Astrocyte of the cerebellum (primary cell): ENCODE measurements at regions not wholly inside any gene's neighbourhood (a gene's known extent, or its start where the extent isn't known, plus 50 kb on each side); places are given as distances from the start of the nearest gene placed in this dataset.
"Not testable (repeated sequence)": the region's sequence is repeated elsewhere in the genome, so short reads cannot be mapped to it uniquely, and the experiment has no call there.

Source experiments
- DNase-seq: peaks from one replicate; pipeline ENCODE4 v3.0.0-alpha.2; 2011; ENCODE audit warnings: low read depth
- H3K4me3 ChIP-seq: 2 replicates; pipeline ENCODE4 v1.5.1; 2011; ENCODE audit warnings: mild to moderate bottlenecking, low read depth, low read length, moderate library complexity
- in situ Hi-C: cut with HindIII; loops from 2 replicates; pipeline ENCODE4 v1.10.0; 2017; ENCODE audit warnings: low sequenced_read_pairs
- TF ChIP-seq, protein P1 (sequence below): IDR thresholded peaks from 2 replicates; pipeline ENCODE4 v1.5.1; 2012; ENCODE audit warnings: low read length, low read depth, moderate library complexity, mild to moderate bottlenecking; ENCODE audit errors: missing control alignments

DNA sequence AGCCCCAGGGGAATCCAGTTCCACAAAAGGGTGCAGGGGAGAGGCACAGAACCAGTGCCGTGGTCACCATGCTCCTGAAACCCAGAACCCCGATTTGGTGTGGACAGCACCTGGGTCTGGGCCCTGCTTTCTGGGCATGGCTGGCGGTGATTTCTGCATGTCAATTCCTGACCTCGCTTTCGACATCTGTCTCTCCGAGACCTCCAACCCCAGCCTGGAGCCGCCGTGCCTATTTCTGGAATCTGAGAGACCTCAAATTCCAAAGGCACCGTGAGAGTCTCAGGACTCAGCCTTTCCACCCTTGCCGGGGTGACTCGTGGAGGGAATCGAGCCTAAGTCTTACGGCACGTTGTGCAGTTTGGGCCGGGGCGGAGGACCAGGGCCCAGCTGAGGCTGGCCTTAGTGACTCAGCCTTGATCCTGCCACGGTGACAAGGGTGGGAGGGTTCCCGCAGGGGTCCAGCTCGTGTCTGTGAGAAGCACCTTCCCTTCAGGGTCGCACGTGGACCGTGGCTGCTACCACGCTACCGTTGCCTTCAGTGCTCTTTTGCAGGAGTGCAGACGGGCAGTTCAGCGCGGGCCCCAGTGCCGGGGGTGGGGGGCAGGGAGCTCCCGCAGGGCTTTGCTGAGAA, 133.7 kb downstream of the PXDC1 start:
- TF ChIP-seq, protein P1, sequence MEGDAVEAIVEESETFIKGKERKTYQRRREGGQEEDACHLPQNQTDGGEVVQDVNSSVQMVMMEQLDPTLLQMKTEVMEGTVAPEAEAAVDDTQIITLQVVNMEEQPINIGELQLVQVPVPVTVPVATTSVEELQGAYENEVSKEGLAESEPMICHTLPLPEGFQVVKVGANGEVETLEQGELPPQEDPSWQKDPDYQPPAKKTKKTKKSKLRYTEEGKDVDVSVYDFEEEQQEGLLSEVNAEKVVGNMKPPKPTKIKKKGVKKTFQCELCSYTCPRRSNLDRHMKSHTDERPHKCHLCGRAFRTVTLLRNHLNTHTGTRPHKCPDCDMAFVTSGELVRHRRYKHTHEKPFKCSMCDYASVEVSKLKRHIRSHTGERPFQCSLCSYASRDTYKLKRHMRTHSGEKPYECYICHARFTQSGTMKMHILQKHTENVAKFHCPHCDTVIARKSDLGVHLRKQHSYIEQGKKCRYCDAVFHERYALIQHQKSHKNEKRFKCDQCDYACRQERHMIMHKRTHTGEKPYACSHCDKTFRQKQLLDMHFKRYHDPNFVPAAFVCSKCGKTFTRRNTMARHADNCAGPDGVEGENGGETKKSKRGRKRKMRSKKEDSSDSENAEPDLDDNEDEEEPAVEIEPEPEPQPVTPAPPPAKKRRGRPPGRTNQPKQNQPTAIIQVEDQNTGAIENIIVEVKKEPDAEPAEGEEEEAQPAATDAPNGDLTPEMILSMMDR, result no peak
- H3K4me3 ChIP-seq, result no peak overlapping the region
- in situ Hi-C loops, result no loop called here
- no peak for DNase-seq

DNA sequence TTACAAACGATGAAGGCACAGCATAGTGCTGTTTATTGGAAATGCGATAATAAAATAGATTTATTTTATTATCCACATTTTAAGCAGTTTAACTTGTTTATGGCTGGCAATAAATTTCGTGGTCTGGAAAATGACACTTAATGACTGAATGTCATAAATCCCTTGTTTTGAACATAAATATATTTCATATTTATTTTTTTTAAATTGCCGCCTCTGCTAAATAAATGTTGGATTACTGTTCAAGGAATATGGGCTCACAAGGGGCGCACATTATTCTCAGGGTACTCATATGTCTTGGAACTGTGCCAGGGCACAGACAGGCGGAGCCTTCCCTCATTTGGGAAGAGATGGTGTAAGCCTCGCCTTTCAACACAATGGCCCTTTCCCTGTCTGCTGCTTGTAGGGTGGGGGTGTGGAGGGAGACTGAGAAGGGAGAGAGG, 134.3 kb downstream of the PXDC1 start:
- DNase-seq, result no peak
- H3K4me3 ChIP-seq, result no peak overlapping the region
- in situ Hi-C loops, result no loop called here
- TF ChIP-seq, protein P1, result no peak

DNA sequence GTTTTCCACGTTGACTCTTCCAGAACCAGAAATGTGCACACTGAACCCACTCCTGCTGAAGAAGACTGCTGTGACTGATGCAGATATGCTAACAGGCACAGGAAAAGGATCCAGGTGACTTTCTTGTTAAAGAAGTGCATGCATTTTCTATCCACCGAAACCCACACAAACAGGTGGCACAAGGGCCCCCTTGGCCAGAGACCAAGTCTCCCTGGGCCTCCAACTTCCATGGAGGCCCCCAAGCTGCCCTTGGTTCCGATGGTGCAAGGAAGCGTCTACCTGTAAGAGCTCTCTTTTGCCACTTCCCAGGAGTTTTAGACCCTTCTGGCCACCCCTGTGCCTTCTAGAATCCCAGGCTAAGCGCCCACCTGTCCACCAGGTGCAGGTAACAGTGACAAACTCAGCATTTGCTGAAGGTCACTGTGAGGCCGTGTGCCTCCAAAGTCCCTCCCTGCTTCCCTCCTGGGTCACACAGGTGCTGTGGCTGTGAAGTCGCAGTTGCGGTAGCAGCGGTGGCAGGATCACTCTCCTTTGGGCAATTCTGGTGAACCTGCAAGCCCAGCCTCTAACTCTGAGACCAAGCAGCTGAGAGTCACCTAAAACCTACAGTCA, 134.8 kb downstream of the PXDC1 start:
- no peak overlapping the region for H3K4me3 ChIP-seq
- no peak for DNase-seq
- TF ChIP-seq, protein P1, result no peak
- in situ Hi-C loops, result no loop called here

DNA sequence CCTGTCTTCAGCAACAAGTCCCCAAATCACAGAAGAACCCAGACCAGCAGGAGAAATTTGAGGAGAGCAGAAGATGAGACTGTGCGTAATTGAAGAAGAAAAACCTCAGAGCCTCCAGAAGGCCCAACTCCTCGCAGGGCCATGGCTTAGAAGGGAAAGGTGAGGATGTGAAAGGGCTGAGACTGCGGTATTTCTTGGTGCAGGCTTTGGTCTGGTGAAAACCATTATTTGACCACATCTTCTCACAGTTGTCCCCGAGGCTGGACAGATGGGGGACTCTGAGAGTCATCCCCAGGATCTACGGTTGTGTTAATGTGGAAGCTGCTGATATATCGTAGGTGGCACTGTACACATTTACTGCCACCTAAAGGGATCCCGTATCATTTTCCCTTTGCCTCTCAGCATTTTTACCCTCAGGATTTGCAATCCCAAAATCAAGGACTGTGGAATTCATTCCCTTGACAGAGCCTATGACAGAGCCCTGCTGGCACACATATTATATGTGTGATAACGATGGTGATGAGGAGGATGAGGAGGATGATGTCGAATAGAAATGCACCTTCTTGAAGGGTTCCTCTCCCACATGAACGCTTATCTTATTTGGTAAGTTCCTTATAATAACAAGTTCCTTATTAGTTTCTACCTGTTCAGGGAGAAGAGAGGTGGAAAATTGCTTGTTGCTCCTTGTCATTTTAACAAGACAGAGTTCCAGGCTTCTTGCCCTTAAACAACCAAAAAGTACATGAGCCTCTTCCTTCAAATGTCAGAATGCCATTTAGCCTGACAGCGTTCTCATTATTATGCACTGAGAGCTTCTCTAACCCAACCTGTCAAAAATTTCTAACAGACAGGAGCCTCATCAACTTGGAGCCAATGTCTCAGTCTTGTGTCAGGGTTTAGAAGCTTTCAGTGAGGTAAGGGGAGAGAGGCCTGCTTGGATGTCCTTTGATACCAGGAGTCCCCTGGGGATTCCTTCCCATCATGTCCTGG, 135.8 kb downstream of the PXDC1 start:
- no peak for DNase-seq
- TF ChIP-seq, protein P1, result no peak
- in situ Hi-C loops, result no loop called here
- H3K4me3 ChIP-seq, result no peak overlapping the region

DNA sequence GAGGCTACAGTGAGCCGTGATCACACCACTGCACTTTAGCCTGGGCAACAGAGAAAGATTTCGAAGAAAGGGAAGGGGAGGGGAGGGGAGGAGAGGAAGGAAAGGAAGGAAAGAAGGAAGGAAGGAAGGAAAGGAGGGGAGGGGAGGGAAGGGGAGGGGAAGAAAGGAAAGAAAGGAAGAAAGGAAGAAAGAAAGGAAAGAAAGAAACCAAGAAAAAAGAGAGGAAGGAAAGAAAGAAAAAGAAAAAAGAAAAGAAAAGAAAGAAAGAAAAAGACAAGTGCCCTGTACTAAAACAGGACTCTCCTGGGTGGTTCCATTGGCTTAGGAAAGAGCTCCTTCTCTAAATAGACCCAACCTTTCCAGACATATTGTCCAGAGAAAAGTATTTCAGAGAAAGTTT, 136.6 kb downstream of the PXDC1 start:
- H3K4me3 ChIP-seq, result no peak overlapping the region
- TF ChIP-seq, protein P1, result no peak
- DNase-seq, result no peak
- in situ Hi-C loops, result no loop called here

DNA sequence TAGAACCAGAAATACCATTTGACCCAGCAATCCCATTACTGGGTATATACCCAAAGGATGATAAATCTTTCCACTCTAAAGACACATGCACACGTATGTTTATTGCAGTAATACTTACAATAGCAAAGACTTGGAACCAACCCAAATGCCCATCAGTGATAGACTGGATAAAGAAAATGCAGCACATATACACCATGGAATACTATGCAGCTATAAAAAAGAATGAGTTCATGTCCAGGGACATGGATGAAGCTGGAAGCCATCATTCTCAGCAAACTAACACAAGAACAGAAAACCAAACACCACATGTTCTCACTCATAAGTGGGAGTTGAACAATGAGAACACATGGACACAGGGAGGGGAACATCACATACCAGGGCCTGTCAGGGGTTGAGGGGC, 137.9 kb downstream of the PXDC1 start:
- in situ Hi-C loops, DNase-seq, H3K4me3 ChIP-seq: not testable (repeated sequence)
